Colon (tissue), 2 donors: ENCODE measurements at regions not wholly inside any gene's neighbourhood (a gene's known extent, or its start where the extent isn't known, plus 50 kb on each side); places are given as distances from the start of the nearest gene placed in this dataset.
"Not testable (repeated sequence)": the region's sequence is repeated elsewhere in the genome, so short reads cannot be mapped to it uniquely, and the experiment has no call there.

Experiments
- FAIRE-seq: peaks from 2 replicates; lab custom pipeline; 2012; peaks lifted over from hg19 to GRCh38; lab: Jason Lieb, UNC
- donor health status: control.
- donor health status: control.

DNA sequence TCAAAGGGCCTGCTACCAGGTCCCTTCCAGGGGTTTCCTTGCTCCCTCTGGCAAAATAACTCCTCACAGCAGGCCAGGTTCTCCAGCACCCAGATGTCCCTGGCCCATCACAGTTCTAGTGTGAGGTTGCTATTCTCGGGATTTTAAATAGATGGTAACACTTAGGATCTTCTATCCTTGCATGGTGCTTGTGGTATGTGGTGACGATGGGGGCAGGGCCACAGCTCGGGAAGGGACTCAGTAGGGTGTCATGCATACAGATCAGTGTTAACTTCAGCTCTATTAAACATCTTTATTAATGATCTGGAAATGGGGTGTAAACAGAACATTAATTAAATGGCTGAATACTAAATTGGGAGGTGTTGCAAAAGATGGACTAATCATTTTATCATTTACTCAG lies 323.8 kb downstream of the QKI start:
- FAIRE-seq: no peak

DNA sequence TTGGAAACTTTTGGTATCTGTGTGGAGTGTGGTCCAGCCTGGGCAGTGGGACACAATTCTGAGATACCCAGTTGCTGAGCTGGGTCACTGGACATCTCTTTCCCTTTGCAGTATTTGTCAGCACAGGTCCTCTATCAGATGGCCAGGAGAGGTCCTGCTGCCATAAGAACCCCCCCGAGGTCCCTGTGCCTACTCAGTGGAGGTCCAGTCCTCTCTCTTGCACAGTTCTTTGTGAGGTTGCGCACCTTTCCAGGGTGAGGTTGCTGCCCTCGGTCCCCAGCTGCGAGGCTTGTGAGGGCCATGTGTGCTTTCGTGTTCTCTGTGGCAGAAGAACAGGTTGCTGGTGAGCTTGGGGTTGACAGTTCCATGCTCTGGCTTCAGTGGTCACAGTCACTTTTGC lies 320.6 kb downstream of the QKI start:
- FAIRE-seq: no peak

DNA sequence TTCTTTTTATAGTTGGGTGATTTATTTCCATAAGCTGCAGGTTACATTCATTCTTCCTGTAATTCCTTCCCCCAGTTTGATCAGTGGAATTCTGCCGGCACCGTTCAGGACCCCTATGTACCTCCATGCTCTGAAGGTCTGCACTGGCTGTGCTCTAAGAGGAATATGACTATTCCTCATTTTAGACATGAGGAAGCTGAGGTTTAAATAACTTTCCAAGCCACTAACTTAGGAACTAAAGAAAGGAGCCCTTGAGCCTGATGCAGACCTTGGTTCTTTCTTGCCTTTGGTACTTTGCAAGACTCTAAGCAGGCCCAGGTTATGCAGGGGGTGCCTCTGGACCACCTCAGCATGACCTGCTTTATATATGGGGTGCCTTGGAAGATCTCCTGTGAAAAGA lies 318.5 kb downstream of the QKI start:
- FAIRE-seq: no peak

- FAIRE-seq: no peak
Observed at GRCh38 chr6:163732479-163732878, 318.0 kb downstream of the QKI start.

- FAIRE-seq: not testable (repeated sequence)
Observed at GRCh38 chr6:163732014-163732351, 317.5 kb downstream of the QKI start.

- no peak for FAIRE-seq
Observed at GRCh38 chr6:163731215-163732013, 316.9 kb downstream of the QKI start.

GRCh38 chr6:163730246-163731210 lies 316.0 kb downstream of the QKI start:
- FAIRE-seq: no peak

GRCh38 chr6:163729127-163729872 lies 314.8 kb downstream of the QKI start:
- FAIRE-seq: no peak

GRCh38 chr6:163728442-163729126 lies 314.1 kb downstream of the QKI start:
- FAIRE-seq: no peak

GRCh38 chr6:163726037-163726695 lies 311.6 kb downstream of the QKI start:
- no peak for FAIRE-seq

- no peak for FAIRE-seq
Observed at GRCh38 chr6:163725008-163725941, 310.8 kb downstream of the QKI start.

DNA sequence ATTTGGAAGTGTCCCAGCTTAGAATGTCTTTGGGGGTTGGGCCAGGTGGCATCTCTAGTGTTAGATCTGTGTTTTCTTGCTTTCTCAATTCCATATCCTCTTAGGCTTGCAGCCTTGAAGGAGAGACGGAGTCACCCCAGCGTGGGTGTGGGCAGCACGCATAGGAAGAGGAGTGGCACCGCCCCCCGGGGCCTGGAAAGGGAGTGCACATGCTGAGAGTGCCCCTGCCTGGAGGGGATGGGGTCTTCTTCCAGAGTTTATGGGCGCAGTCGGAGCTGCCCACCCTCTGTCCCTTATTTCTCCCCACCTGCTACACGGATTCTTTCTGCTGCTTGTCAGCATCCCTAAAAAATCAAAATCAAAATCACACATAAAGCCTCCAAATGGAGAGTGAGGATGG lies 309.7 kb downstream of the QKI start:
- FAIRE-seq: no peak

- FAIRE-seq: no peak
Observed at GRCh38 chr6:163723759-163724158, 309.2 kb downstream of the QKI start.

DNA sequence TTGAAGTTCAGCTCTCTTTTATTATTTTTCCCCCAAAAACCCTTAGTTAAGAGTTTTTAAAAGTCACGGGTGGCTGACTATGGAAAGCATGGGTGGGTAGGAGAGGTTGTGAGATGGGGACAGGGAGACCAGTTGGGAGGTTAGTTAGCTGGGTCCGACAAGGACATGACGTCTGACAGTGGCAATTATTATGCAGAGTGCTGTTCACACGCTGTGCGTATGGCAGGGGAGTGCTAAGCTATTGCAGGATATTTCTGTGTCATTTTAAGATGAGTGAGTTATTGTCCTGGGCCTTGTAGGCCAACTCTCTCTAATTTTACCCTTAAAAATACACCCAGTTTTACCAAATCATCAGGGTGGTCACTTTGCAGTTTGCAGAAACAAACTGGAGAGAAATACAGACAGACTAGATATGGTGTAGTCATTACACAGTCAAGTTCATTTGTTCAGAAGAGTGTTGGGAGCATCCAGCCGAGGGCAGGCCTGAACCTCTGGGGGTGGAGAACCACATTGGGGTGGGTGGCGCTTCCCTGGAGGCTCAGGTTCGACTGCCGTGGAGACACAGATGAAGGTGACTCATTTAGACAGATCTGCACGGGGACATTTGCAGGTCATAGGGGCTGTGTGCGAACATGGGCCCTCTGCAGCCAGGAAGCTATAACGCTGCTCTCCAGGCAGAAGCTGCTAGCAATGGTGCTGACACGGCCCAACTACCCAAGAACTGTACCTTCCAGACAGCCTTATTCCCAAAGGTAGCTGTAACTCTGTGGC lies 307.6 kb downstream of the QKI start:
- FAIRE-seq: no peak

DNA sequence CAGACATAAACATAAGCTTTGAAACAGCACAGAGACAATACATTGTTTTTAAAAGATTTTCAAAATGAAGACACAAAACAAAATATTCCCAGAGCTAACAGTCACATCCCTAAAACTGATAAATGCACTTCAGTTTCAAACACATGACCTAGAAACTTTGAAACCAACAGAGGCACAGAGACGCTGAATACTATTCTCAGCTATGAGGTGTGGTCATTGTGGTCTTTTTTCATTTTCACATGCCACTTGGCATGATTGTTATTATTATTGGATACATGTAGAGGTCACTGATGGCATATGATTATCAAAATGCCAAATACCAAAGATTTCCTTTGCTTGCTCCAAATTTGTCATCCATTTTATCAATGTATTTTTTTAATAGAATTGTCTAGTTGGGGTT lies 306.9 kb downstream of the QKI start:
- FAIRE-seq: no peak

DNA sequence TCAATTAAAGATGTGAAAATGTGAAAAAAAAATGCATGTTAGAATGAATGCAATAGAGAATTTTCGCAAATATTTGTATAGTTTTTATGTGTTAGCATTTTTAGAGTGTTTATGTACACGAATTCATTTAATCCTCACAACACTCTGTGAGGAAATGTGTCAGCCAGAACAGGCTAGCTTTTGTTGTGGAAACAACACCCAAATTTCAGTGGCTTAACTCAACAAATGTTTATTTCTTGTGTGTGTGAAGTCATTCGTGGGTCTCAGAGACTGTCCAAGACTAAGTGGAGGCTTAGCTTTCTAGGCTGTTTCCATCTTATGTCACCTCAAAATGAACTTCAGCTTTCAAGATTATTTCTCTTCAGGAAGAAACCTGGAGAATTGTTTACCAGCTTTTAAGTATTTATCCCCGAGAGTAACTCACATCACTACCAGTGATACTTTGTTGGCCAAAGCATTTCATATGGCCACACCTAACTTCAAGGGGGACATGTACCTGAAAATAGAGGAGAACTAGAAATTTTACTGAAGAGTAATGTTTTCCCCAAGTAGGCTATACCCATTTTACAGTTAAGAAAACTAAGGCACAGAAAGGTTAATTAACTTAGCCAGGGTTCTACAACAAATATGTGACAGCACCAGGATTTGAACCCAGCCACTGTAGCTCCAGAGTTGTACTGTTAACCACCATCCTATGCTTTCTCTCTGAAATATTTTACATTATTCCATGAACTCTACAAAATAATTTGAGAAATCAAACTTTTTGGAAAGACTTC lies 306.1 kb downstream of the QKI start:
- FAIRE-seq: no peak

DNA sequence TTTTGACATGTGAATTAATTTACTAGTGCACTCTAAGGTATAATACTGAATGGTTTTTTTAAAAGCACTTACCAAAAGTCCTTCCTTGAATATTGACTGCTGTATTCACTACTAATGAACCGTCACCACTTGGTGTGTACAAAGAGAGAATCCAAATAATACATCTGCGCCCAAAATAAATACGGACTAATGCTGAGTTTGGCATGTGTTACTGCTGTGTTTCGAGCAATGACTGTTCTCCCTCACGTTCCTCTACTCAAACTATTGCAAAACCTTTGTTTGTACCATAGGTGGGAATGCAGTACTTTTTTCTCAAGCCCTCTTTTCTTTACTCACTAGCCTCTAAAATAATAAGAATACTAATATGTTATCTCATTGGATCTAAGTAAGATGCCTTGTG lies 305.5 kb downstream of the QKI start:
- no peak for FAIRE-seq

GRCh38 chr6:163719028-163719742 lies 304.7 kb downstream of the QKI start:
- no peak for FAIRE-seq
